Liver (tissue), 2 donors: ENCODE measurements at regions not wholly inside any gene's neighbourhood (a gene's known extent, or its start where the extent isn't known, plus 50 kb on each side); places are given as distances from the start of the nearest gene placed in this dataset.

Experiments
- TF ChIP-seq, protein P1 (sequence below): fragments of 150-350 bp; IDR thresholded peaks from 2 replicates; pipeline ENCODE4 v1.5.1; 2017; ENCODE audit warnings: improper control_type of control experiment, low read depth, low read length; ENCODE audit not compliant: missing input control
- TF ChIP-seq, protein P2 (sequence below): IDR thresholded peaks from 2 replicates; pipeline ENCODE4 v1.6.1; 2016; ENCODE audit warnings: antibody characterized with exemption
- donor health status: healthy.

- TF ChIP-seq, protein P1, sequence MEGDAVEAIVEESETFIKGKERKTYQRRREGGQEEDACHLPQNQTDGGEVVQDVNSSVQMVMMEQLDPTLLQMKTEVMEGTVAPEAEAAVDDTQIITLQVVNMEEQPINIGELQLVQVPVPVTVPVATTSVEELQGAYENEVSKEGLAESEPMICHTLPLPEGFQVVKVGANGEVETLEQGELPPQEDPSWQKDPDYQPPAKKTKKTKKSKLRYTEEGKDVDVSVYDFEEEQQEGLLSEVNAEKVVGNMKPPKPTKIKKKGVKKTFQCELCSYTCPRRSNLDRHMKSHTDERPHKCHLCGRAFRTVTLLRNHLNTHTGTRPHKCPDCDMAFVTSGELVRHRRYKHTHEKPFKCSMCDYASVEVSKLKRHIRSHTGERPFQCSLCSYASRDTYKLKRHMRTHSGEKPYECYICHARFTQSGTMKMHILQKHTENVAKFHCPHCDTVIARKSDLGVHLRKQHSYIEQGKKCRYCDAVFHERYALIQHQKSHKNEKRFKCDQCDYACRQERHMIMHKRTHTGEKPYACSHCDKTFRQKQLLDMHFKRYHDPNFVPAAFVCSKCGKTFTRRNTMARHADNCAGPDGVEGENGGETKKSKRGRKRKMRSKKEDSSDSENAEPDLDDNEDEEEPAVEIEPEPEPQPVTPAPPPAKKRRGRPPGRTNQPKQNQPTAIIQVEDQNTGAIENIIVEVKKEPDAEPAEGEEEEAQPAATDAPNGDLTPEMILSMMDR: no peak
- TF ChIP-seq, protein P2, sequence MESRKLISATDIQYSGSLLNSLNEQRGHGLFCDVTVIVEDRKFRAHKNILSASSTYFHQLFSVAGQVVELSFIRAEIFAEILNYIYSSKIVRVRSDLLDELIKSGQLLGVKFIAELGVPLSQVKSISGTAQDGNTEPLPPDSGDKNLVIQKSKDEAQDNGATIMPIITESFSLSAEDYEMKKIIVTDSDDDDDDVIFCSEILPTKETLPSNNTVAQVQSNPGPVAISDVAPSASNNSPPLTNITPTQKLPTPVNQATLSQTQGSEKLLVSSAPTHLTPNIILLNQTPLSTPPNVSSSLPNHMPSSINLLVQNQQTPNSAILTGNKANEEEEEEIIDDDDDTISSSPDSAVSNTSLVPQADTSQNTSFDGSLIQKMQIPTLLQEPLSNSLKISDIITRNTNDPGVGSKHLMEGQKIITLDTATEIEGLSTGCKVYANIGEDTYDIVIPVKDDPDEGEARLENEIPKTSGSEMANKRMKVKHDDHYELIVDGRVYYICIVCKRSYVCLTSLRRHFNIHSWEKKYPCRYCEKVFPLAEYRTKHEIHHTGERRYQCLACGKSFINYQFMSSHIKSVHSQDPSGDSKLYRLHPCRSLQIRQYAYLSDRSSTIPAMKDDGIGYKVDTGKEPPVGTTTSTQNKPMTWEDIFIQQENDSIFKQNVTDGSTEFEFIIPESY: no peak
These were observed 364.5 kb upstream of the XYLT1 start for GRCh38 chr16:17835118-17835876.
